ENCODE measurements at regions not wholly inside any gene's neighbourhood (a gene's known extent, or its start where the extent isn't known, plus 50 kb on each side); places are given as distances from the start of the nearest gene placed in this dataset.

- no peak for TF ChIP-seq SPI1 (IDR thresholded peaks at IDR 0.05; ENCODE audit: low read depth, low read length)
- TF ChIP-seq POLR2A (IDR thresholded peaks at IDR 0.05; ENCODE audit: low read depth, low read length) = no peak
- TF ChIP-seq POLR2AphosphoS5 (IDR thresholded peaks at IDR 0.05; ENCODE audit: low read depth, low read length) = no peak
- TF ChIP-seq POU2F2 (IDR thresholded peaks at IDR 0.05; ENCODE audit: low read depth, low read length) = no peak
- no peak for TF ChIP-seq PAX5 (IDR thresholded peaks at IDR 0.05; ENCODE audit: insufficient read depth, low read length, severe bottlenecking)
- no peak for TF ChIP-seq TAF1 (IDR thresholded peaks at IDR 0.05; ENCODE audit: low read depth, low read length)
- FAIRE-seq (no peak), DNase-seq (ENCODE audit: insufficient read length, low spot score) (no peak)
Measured at GRCh38 chr3:18239674-18240073, 185.5 kb downstream of the SATB1 start.

DNA sequence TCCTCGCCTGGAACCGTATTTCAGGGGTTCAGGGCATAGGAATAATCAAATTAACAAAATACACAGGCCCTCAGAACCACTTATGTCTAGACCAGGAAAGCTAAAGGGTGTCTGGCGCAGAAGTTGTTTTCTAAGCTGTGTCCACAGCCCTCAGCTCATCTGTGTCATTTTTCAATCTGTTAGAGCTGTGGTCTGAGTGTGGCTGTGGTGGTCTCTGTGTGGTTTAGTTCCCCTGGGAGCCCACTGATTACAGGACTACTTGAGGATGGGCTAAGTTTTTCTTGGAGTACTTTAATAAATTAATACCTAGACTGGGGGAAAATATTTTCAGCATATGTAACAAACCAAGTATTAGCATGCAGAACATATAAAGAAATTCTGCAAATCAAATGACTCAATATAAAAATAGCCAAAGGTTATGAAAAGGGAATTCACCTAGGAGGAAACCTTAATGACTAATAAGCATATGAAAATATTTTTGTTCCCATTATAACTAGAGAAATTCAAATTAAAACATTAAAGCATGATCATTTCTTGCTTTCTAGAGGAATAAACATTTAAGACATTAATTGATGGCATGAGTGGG lies 186.3 kb downstream of the SATB1 start:
- TF ChIP-seq PAX5 (IDR thresholded peaks at IDR 0.05; ENCODE audit: insufficient read depth, low read length, severe bottlenecking) (no peak), POLR2A (IDR thresholded peaks at IDR 0.05; ENCODE audit: low read depth, low read length) (no peak), POU2F2 (IDR thresholded peaks at IDR 0.05; ENCODE audit: low read depth, low read length) (no peak), TAF1 (IDR thresholded peaks at IDR 0.05; ENCODE audit: low read depth, low read length) (no peak), POLR2AphosphoS5 (IDR thresholded peaks at IDR 0.05; ENCODE audit: low read depth, low read length) (no peak), SPI1 (IDR thresholded peaks at IDR 0.05; ENCODE audit: low read depth, low read length) (no peak)
- no peak for DNase-seq (ENCODE audit: insufficient read length, low spot score)
- no peak for FAIRE-seq

DNA sequence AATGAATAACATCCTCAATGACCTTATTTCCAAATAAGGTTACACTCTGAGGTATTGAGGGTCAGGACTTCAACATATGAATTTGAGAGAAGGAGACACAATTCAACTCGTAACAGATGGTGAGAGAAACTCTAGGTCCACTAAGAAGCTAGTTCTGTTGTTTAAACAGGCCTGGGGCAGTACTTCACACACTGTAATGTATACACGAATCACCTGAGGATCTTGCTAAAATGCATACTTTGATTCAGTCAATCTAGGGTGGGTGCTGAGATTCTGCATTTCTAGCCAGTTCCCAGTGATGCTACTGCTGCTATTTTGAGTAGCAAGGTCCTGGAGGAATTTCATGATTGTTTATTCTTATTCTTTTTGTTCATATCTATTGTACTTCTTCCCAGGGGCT lies 186.8 kb downstream of the SATB1 start:
- TF ChIP-seq POU2F2 (IDR thresholded peaks at IDR 0.05; ENCODE audit: low read depth, low read length) = no peak
- TF ChIP-seq TAF1 (IDR thresholded peaks at IDR 0.05; ENCODE audit: low read depth, low read length) = no peak
- no peak for TF ChIP-seq PAX5 (IDR thresholded peaks at IDR 0.05; ENCODE audit: insufficient read depth, low read length, severe bottlenecking)
- no peak for TF ChIP-seq POLR2AphosphoS5 (IDR thresholded peaks at IDR 0.05; ENCODE audit: low read depth, low read length)
- TF ChIP-seq SPI1 (IDR thresholded peaks at IDR 0.05; ENCODE audit: low read depth, low read length) = no peak
- no peak for TF ChIP-seq POLR2A (IDR thresholded peaks at IDR 0.05; ENCODE audit: low read depth, low read length)
- FAIRE-seq (no peak), DNase-seq (ENCODE audit: insufficient read length, low spot score) (no peak)

- DNase-seq (ENCODE audit: insufficient read length, low spot score) (no peak), FAIRE-seq (no peak)
- TF ChIP-seq POLR2A (IDR thresholded peaks at IDR 0.05; ENCODE audit: low read depth, low read length) (no peak), SPI1 (IDR thresholded peaks at IDR 0.05; ENCODE audit: low read depth, low read length) (no peak), POU2F2 (IDR thresholded peaks at IDR 0.05; ENCODE audit: low read depth, low read length) (no peak), POLR2AphosphoS5 (IDR thresholded peaks at IDR 0.05; ENCODE audit: low read depth, low read length) (no peak), PAX5 (IDR thresholded peaks at IDR 0.05; ENCODE audit: insufficient read depth, low read length, severe bottlenecking) (no peak), TAF1 (IDR thresholded peaks at IDR 0.05; ENCODE audit: low read depth, low read length) (no peak)
Measured at GRCh38 chr3:18237251-18238005, 187.7 kb downstream of the SATB1 start.

DNA sequence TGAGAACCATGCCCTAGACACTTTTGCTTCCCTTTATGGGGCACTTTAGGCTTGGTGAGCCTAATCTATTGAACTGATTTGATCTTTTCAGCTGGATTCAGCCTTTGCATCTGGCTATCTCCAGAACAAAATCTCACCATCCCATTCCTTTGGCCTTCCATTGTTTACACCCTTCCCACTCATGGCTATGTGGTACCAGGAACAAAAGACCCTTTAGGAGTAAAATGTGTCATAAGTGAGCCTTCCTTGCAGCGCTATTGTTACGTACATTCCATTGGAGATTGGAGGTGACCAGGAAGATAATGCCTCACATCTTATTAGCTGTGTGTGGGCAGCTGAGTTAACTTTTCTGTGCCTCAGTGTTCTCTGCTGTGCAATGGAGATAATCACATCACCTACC lies 188.4 kb downstream of the SATB1 start:
- FAIRE-seq (no peak), DNase-seq (ENCODE audit: insufficient read length, low spot score) (no peak)
- no peak for TF ChIP-seq POU2F2 (IDR thresholded peaks at IDR 0.05; ENCODE audit: low read depth, low read length)
- no peak for TF ChIP-seq SPI1 (IDR thresholded peaks at IDR 0.05; ENCODE audit: low read depth, low read length)
- no peak for TF ChIP-seq POLR2A (IDR thresholded peaks at IDR 0.05; ENCODE audit: low read depth, low read length)
- TF ChIP-seq POLR2AphosphoS5 (IDR thresholded peaks at IDR 0.05; ENCODE audit: low read depth, low read length) = no peak
- TF ChIP-seq PAX5 (IDR thresholded peaks at IDR 0.05; ENCODE audit: insufficient read depth, low read length, severe bottlenecking) = no peak
- TF ChIP-seq TAF1 (IDR thresholded peaks at IDR 0.05; ENCODE audit: low read depth, low read length) = no peak

DNA sequence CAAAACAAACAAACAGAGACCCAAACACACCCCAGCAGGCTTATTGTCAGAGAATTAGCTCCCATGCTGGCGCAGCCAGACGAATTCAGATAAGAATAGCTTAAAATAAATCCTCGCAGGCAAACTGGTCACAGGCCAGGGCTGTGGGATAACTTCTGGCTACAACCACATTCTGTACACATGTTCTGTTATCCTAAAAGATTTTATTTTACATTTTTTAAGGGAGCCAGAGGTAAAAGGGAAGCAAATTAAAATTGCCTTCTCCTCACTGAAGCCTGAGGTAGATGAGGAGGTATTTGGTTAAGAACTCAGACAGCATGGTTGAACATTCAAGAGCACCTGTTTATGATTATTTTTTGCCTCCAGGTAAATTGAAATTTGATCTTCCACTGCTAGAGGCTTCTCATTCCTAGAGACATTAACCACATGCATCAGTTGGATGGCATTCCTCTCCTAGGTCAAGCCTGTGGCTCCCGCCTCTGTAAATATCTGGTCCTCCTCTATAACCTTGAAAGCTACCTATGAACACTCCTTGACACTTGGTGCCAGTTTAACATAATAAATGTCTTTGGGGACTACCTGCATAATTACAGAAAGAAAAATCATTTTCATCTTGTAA lies 190.3 kb downstream of the SATB1 start:
- TF ChIP-seq SPI1 (IDR thresholded peaks at IDR 0.05; ENCODE audit: low read depth, low read length) = no peak
- no peak for TF ChIP-seq POLR2A (IDR thresholded peaks at IDR 0.05; ENCODE audit: low read depth, low read length)
- no peak for TF ChIP-seq POU2F2 (IDR thresholded peaks at IDR 0.05; ENCODE audit: low read depth, low read length)
- TF ChIP-seq PAX5 (IDR thresholded peaks at IDR 0.05; ENCODE audit: insufficient read depth, low read length, severe bottlenecking) = no peak
- no peak for TF ChIP-seq TAF1 (IDR thresholded peaks at IDR 0.05; ENCODE audit: low read depth, low read length)
- TF ChIP-seq POLR2AphosphoS5 (IDR thresholded peaks at IDR 0.05; ENCODE audit: low read depth, low read length) = no peak
- FAIRE-seq (no peak), DNase-seq (ENCODE audit: insufficient read length, low spot score) (no peak)

GRCh38 chr3:18233987-18234716 lies 191.0 kb downstream of the SATB1 start:
- TF ChIP-seq PAX5 (IDR thresholded peaks at IDR 0.05; ENCODE audit: insufficient read depth, low read length, severe bottlenecking) = no peak
- DNase-seq (ENCODE audit: insufficient read length, low spot score) (no peak), FAIRE-seq (no peak)

DNA sequence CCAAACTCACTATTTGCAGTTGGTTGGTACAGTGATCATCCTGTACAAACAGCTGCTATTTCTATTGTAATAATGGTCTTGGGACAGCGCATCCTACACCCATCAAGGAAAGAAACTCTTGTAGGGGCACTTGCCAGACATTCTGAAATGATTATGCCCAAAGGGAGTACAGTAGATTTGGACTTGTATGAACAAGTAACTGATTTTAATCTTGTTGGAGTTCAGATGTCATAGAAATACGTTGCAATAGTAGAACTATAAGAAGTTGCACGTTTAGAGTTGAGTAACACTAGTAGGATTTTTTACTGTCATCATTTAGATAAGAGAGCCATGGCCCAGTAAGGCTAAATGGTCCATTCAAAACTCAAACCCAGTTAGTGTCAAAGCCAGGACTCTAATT lies 192.8 kb downstream of the SATB1 start:
- TF ChIP-seq SPI1 (IDR thresholded peaks at IDR 0.05; ENCODE audit: low read depth, low read length) (no peak), POLR2A (IDR thresholded peaks at IDR 0.05; ENCODE audit: low read depth, low read length) (no peak), POU2F2 (IDR thresholded peaks at IDR 0.05; ENCODE audit: low read depth, low read length) (no peak), TAF1 (IDR thresholded peaks at IDR 0.05; ENCODE audit: low read depth, low read length) (no peak), PAX5 (IDR thresholded peaks at IDR 0.05; ENCODE audit: insufficient read depth, low read length, severe bottlenecking) (no peak), POLR2AphosphoS5 (IDR thresholded peaks at IDR 0.05; ENCODE audit: low read depth, low read length) (no peak)
- DNase-seq (ENCODE audit: insufficient read length, low spot score) = no peak
- FAIRE-seq = no peak

- no peak for TF ChIP-seq POLR2A (IDR thresholded peaks at IDR 0.05; ENCODE audit: low read depth, low read length)
- no peak for TF ChIP-seq SPI1 (IDR thresholded peaks at IDR 0.05; ENCODE audit: low read depth, low read length)
- FAIRE-seq = no peak
- no peak for DNase-seq (ENCODE audit: insufficient read length, low spot score)
Measured at GRCh38 chr3:18228060-18228459, 197.1 kb downstream of the SATB1 start.

Data from GM12891 (cell line).